Osteoblast (primary cell): ENCODE measurements at regions not wholly inside any gene's neighbourhood (a gene's known extent, or its start where the extent isn't known, plus 50 kb on each side); places are given as distances from the start of the nearest gene placed in this dataset.
"Not testable (repeated sequence)": the region's sequence is repeated elsewhere in the genome, so short reads cannot be mapped to it uniquely, and the experiment has no call there.

Experiments used
- DNase-seq: peaks from one replicate; pipeline ENCODE4 v3.0.0; 2011; ENCODE audit warnings: low spot score, mixed read lengths; ENCODE audit not compliant: insufficient read length; ENCODE audit errors: missing footprints
- H2AFZ ChIP-seq: 2 replicates; pipeline ENCODE4 v1.6.0; 2011; ENCODE audit warnings: mild to moderate bottlenecking, low read length
- H3K27ac ChIP-seq: 2 replicates; pipeline ENCODE4 v1.5.1; 2011; ENCODE audit warnings: mild to moderate bottlenecking, low read depth, low read length, moderate library complexity
- H3K27me3 ChIP-seq: 2 replicates; pipeline ENCODE4 v1.6.0; 2012; ENCODE audit warnings: mild to moderate bottlenecking, control low read depth, inconsistent platforms, low read length, moderate library complexity; ENCODE audit not compliant: insufficient read depth
- H3K36me3 ChIP-seq: 2 replicates; pipeline ENCODE4 v1.5.1; 2011; ENCODE audit warnings: mild to moderate bottlenecking, low read length, control low read depth, moderate library complexity; ENCODE audit not compliant: insufficient read depth
- H3K4me1 ChIP-seq: 2 replicates; pipeline ENCODE4 v1.5.1; 2011; ENCODE audit warnings: mild to moderate bottlenecking, low read length, control low read depth, moderate library complexity; ENCODE audit not compliant: insufficient read depth
- H3K4me2 ChIP-seq: 2 replicates; pipeline ENCODE4 v1.6.0; 2011; ENCODE audit warnings: mild to moderate bottlenecking, low read length; ENCODE audit not compliant: insufficient read depth
- H3K4me3 ChIP-seq: fragments of 200-600 bp; sonication (generic); 3 replicates; pipeline ENCODE4 v1.5.1; 2012; ENCODE audit warnings: mild to moderate bottlenecking, low read length, inconsistent platforms; ENCODE audit not compliant: insufficient read depth
- H3K79me2 ChIP-seq: 2 replicates; pipeline ENCODE4 v1.6.0; 2012; ENCODE audit warnings: mild to moderate bottlenecking, low read length, control low read depth, inconsistent platforms; ENCODE audit not compliant: insufficient read depth
- H3K9me3 ChIP-seq: 2 replicates; pipeline ENCODE4 v1.5.1; 2011; ENCODE audit warnings: low read depth, low read length, control low read depth
- H4K20me1 ChIP-seq: 2 replicates; pipeline ENCODE4 v1.6.0; 2012; ENCODE audit warnings: mild to moderate bottlenecking, low read length, control low read depth; ENCODE audit not compliant: insufficient read depth
- TF ChIP-seq, protein P1 (sequence below): IDR thresholded peaks from 2 replicates; pipeline ENCODE4 v1.5.1; 2011; ENCODE audit warnings: mild to moderate bottlenecking, low read depth, low read length, moderate library complexity; ENCODE audit errors: extremely low read depth

DNA sequence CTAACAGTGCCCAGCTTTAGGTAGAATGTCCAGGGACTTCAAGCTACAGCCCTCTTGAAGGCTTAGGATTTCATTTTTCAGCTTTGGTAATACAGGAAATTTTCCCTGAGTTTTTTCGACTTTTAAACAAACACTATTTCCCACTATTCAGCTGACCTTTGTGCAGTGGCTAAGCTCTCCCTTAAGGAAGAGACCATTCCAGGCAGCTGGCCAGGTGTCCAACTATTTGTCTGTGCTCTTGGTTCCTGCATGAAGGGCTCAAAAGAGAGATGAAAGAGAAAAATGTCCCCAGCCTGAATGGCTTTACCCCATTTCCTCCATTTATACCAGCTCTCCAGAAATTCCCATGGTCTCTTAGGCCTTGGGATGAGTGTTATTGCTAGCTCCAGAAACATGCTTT, 111.9 kb upstream of the KLF8 start:
- Histone ChIP-seq H3K27me3 (no peaks in the 10 kb centered on the region), H3K27ac (no peak overlapping the region), H3K4me3 (no peak overlapping the region), H3K4me2 (no peak overlapping the region), H3K79me2 (no peaks in the 10 kb centered on the region), H3K9me3 (no peaks in the 10 kb centered on the region), H4K20me1 (no peaks in the 10 kb centered on the region), H2AFZ (no peak overlapping the region), H3K36me3 (no peaks in the 10 kb centered on the region), H3K4me1 (no peaks in the 10 kb centered on the region)
- TF ChIP-seq, protein P1, sequence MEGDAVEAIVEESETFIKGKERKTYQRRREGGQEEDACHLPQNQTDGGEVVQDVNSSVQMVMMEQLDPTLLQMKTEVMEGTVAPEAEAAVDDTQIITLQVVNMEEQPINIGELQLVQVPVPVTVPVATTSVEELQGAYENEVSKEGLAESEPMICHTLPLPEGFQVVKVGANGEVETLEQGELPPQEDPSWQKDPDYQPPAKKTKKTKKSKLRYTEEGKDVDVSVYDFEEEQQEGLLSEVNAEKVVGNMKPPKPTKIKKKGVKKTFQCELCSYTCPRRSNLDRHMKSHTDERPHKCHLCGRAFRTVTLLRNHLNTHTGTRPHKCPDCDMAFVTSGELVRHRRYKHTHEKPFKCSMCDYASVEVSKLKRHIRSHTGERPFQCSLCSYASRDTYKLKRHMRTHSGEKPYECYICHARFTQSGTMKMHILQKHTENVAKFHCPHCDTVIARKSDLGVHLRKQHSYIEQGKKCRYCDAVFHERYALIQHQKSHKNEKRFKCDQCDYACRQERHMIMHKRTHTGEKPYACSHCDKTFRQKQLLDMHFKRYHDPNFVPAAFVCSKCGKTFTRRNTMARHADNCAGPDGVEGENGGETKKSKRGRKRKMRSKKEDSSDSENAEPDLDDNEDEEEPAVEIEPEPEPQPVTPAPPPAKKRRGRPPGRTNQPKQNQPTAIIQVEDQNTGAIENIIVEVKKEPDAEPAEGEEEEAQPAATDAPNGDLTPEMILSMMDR, result no peak
- no peak for DNase-seq

DNA sequence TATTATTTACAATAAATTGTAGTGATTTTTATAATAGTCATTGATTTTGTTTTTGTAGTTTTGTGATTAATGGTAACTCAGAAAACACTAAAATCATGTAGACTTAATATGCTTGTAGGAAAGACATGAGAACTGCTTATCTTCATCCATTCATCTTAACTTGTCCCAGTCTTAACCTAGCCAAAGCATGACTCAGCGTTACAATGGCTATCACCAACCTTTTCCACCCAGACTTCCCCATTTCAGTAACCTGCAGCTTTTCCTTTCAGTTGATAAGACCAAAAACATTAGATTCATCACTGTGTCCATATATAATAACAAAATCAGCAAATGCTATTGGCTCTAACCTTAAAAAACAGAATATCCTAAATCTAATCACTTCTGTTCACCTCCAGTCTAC, 106.2 kb upstream of the KLF8 start:
- H3K4me2 ChIP-seq, result no peak overlapping the region
- TF ChIP-seq, protein P1, result no peak

DNA sequence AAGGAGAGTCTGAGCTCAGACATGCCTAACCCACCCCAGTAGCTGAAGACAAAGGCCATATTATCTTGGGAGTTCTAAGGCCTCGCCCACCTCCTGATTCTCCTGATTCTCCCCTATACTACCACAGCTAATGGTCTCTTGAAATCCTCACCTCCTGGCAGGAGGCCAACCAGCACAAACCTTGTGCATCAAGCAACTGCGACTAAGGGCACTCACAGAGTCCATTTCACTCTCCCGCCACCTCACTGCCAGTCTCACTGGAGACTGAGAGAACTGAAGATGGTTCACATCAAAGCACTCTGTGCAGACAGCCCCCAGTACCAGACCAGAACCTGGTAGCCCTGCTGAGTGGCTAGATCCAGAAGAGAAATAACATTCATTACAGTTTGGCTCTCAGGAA, 102.1 kb upstream of the KLF8 start:
- H4K20me1 ChIP-seq, result no peaks in the 10 kb centered on the region
- TF ChIP-seq, protein P1, result no peak
- no peaks in the 10 kb centered on the region for H3K36me3 ChIP-seq
- H3K4me2 ChIP-seq, result no peak overlapping the region
- H2AFZ ChIP-seq, result no peak overlapping the region
- no peaks in the 10 kb centered on the region for H3K4me1 ChIP-seq
- DNase-seq, result no peak
- H3K27me3 ChIP-seq, result no peaks in the 10 kb centered on the region
- H3K79me2 ChIP-seq, result no peaks in the 10 kb centered on the region
- H3K9me3 ChIP-seq, result no peaks in the 10 kb centered on the region
- H3K4me3 ChIP-seq, result no peak overlapping the region
- no peak overlapping the region for H3K27ac ChIP-seq

More for the DNA sequence above, 106.2 kb upstream of the KLF8 start:
- no peak overlapping the region for H2AFZ ChIP-seq
- no peak overlapping the region for H3K27ac ChIP-seq
- H4K20me1 ChIP-seq, result no peaks in the 10 kb centered on the region
- no peaks in the 10 kb centered on the region for H3K27me3 ChIP-seq
- no peak overlapping the region for H3K4me3 ChIP-seq
- no peaks in the 10 kb centered on the region for H3K79me2 ChIP-seq
- no peaks in the 10 kb centered on the region for H3K9me3 ChIP-seq
- no peaks in the 10 kb centered on the region for H3K36me3 ChIP-seq
- DNase-seq, result no peak
- no peaks in the 10 kb centered on the region for H3K4me1 ChIP-seq

DNA sequence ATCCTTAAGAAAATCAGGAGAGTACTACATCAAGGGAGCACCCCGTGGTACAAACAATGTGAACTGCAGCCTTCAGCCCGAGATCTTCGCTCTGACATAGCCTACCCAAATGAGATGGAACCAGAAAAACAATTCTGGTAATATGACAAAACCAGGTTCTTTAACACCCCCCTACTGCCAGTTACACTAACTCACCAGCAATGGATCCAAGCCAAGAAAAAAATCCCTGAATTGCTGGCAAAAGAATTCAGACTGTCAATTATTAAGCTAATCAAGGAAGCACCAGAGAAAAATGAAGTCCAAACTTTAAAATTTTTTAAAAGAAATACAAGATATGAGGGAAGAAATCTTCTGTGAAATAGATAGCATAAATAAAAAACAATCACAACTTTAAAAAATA, 101.7 kb upstream of the KLF8 start:
- H3K9me3 ChIP-seq, result no peaks in the 10 kb centered on the region
- no peaks in the 10 kb centered on the region for H3K4me1 ChIP-seq
- H3K27me3 ChIP-seq, result no peaks in the 10 kb centered on the region
- TF ChIP-seq, protein P1, result no peak
- no peak for DNase-seq
- no peaks in the 10 kb centered on the region for H4K20me1 ChIP-seq
- no peaks in the 10 kb centered on the region for H3K79me2 ChIP-seq
- no peak overlapping the region for H3K27ac ChIP-seq
- no peak overlapping the region for H2AFZ ChIP-seq
- H3K36me3 ChIP-seq, result no peaks in the 10 kb centered on the region
- H3K4me3 ChIP-seq, result no peak overlapping the region
- H3K4me2 ChIP-seq, result no peak overlapping the region

DNA sequence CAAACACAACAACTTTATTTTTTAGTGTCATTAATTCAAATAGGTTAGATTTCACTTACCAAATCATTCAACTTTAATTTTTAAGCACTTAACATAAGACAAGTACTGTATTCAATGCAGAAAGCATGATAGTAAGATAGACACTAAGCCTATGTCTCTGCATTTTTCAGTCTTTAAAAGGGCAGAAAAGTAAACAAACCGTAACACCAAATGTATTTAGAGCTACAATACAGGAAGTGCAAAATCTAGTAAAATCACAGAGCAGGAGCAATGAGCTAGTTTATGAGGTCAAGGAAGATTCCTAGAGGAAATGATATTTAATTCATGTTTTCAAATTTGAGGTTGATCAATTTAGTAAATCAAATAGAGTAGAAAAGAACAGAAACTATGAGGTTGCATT, 68.0 kb upstream of the KLF8 start:
- H3K27me3 ChIP-seq, H3K79me2 ChIP-seq, H3K4me3 ChIP-seq, H2AFZ ChIP-seq, H3K9me3 ChIP-seq, H4K20me1 ChIP-seq, H3K4me1 ChIP-seq, DNase-seq, H3K27ac ChIP-seq, H3K4me2 ChIP-seq, H3K36me3 ChIP-seq: not testable (repeated sequence)
